HG03108 (cell line): ENCODE measurements at regions not wholly inside any gene's neighbourhood (a gene's known extent, or its start where the extent isn't known, plus 50 kb on each side); places are given as distances from the start of the nearest gene placed in this dataset.
A peak's percentile ranks its signal among the peaks of the same experiment; 100 is the strongest.
"Not testable (repeated sequence)": the region's sequence is repeated elsewhere in the genome, so short reads cannot be mapped to it uniquely, and the experiment has no call there.

Experiments used
- ATAC-seq: cut with Tn5 transposase; IDR thresholded peaks from one replicate; pipeline ENCODE4 v1.9.1; 2021; ENCODE audit warnings: moderate library complexity; ENCODE audit not compliant: unreplicated experiment

DNA sequence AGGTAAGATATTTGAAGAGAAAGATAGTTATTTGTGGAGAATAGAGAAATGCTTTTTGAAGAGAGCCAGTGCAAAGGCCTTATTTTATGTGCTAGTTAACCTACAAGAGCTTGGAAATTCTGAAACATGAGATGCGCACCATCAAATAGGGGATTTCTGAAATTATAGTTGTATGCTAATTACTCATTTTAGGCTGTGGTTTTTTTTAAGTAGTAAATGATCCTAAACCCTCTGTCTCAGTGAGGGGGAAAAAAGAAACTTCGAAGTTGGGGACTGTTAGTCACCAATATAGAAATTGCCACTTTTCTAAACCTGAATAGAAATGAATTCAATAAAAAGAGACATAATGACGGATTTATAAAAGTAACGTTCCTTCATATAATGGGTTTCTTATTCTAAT is 119.3 kb upstream of the MDFIC start:
- no peak for ATAC-seq

DNA sequence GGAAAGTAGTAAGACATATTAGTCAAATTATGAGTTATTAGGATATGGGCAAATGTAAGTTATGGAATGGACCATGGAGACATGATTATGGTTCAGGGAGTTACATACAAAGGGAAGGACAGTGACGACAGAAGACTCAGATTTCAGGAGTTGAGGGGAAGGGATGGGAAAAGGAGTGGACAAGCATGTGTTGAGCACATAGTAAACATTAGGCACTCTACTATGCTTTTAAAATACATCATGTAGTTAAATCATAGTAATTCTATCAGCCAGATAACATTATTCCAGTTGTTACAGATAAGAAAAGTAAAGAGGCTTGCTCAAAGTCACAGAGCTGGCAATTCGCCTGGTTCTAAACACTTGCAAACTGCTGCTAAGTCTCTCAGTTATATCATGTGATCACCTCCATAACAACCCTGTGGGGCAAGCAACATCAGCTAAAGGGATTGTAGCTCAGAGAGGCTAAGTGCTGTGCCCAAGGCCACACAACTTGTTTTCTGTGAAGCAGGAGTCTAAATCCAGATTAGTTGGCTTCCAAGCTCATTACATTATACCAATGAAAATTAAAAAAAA is 115.2 kb upstream of the MDFIC start:
- no peak for ATAC-seq

DNA sequence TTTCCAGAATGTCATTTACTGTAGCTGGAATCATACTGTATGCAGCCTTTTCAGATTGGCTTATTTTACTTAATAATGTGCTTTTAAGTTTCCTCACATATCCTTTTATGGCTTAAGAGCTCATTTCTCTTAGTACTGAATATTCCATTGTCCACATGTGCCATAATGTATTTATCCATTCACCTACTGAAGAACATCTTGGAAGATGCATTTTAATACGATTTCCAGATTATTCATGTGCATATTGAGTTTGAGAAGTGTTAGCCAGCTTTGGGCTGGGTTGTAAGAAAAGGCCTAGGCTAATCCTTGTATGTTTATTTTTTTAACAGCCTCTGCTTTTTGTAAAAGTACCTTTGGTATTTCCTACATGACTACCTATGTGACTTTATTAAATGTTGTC is 109.3 kb upstream of the MDFIC start:
- ATAC-seq, result no peak

DNA sequence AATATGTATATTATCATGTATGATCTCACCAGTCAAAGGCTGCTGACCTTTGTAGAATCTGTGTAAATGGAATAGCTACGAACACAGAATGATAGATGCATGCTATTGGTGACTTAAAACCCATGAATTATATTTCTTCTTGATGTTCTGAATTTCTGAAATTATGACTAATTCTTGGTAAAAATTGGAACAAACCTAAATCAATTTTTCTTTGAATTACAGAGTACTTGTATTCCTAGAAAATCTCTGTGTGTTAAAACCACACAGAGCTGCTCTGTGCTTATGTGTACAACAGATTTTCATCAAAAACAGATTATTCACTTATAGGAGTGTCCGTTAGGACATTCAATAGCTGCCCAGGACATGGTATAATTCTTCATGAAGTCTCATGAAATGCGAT is 108.3 kb upstream of the MDFIC start:
- ATAC-seq, result no peak

DNA sequence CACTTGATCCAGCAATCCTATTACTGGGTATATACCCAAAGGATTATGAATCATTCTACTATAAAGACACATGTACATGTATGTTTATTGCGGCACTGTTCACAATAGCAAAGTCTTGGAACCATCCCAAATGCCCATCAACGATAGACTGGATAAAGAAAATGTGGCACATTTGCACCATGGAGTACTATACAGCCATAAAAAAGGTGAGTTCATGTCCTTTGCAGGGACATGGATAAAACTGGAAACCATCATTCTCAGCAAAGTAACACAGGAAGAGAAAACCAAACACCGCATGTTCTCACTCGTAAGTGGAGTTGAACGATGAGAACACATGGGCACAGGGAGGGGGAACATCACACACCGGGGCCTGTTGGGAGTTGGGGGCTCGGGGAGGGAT is 104.9 kb upstream of the MDFIC start:
- ATAC-seq, result not testable (repeated sequence)

DNA sequence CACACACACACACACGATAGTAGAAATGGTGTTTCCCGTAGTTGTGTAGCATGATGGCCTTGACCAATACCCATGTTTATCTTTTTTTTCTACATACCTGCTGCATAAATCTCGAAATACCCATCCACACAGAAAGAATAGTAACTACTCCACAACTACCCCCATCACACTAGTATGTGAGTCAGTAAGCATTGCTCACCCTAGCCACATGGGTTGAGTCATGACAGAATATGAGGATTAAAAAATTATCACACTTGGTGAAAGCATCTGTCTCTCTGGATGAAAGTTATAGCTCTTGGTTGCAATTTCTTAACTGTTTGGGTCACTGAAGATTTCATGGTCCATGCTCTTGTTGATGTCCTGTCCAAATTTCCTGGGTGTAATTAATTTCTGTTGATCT is 103.4 kb upstream of the MDFIC start:
- no peak for ATAC-seq

DNA sequence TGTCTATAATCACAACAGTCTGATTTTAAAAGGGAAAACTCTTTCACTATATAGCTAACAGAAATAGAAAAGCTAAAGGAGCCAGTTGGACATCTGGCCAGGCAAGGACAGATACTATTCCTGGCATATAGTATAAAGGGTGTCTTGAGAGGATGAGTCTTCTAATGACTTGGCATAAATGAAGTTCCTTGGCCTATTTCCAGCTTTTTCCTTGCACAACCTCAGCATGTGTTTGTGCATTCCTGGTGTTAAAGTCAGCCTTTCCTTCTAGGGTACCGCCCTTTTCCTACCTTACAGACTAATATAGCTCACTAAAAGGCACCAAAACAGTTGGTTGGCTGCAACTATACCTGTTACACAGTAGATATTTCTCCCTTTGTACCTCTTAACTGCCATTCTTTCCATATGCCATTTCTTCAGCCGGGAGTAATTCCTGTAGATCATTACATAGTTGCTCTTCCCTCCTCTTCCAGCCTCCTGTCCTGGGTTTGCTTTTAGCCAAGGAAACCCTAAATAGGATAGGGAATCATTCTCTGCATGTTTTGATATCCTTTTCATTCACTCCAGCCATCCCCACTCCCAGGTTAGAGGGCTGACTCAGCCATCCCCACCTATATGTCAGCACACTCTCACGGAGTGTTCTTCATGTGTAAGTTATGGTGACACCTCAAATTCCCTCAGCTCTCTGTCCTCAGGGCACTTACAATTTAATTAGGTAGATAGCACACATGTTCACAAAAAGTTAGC is 102.1 kb upstream of the MDFIC start:
- no peak for ATAC-seq

DNA sequence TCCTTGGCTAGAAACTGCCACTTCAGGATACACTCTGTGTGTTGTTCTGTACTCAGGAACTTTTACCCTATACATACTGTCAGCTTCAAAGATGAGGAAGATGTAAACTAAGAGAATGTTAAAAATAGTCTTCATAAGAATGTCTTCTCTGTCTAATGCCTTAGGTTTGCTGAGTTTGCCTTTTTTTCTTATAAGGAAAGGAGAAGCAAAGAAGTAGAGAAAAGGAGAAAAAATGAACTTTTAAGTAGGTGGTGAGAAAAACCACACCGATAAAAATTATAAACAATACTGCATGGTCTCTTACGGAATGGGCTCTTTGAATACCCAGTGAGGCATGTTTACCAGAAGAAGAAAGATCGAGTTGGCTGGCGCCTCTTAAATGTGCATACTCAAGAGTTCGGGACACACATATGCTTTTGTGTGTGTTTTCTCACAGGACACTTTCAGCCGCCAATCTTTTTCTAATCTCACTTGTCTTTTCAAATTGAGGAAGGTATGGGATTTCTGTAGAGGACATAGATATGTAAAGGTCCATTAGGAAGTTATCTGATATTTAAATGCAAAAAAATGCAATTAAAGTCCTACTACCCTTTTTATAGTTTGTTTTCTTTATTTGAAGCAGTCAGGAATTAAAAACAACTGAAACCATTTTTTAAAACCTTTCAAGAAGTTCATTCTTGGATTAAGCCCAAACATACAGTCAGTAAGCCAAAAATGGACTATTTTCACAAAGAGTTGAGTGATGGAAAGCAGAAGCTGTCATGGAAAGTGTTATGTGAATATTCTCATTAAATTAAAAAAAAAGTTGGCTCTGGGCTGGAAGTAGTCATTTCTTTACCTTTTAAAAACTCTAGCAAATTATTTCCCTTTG is 100.6 kb upstream of the MDFIC start:
- ATAC-seq, result no peak

DNA sequence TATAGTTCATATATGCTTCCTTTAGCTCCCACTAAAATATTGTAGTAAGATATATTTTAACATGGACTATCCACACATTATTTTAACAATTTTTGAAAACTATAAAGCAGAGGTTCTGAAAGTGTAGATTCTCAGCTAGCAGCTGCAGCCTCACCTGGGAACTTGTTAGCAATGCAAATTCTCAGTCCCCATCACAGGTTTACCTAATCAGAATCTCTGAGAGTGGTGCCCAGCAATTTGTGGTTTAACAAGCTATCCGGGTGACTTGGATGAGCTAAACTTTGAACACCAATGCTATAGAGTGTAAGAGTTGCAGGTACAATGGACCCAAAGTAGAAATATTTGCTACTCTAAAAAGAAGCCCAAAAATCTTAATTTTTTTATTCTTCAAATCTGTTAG is 99.8 kb upstream of the MDFIC start:
- no peak for ATAC-seq

DNA sequence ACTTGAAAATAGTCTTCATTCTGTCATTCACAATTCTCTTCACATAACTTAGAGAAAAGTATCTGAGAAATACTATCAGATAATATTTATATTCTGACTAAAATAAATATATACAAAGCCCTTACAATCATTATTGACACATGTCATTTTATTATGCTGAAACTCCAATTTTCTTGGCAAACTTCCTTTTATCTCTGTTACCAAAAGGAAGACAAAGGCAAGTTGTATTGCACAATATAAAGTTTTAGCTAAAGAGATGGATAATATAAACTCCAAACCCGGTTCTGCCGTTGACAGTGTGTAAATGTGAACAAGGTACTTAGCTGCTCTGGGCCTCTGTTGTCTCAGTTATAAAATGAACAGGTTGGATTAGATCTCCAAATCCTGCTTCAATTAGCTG is 99.0 kb upstream of the MDFIC start:
- ATAC-seq, result no peak

DNA sequence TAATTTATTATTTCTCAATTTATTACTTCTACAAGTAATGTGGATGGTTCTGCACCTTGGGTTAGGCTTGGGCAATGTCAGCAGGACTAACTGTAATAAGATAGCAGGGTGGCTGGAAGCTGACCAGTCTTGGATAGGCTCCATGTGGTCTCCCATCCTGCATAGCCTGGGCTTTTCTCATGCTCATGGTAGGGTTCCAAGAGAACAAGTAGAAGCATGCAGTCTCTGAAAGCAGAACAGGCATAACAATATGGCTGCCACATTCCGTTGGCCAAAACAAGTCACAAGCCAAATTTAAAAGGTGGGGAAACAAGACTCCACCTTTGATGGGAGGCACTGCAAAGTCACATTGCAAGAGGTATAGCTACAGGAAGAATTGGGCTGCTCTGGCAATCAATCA is 98.6 kb upstream of the MDFIC start:
- ATAC-seq, result no peak

DNA sequence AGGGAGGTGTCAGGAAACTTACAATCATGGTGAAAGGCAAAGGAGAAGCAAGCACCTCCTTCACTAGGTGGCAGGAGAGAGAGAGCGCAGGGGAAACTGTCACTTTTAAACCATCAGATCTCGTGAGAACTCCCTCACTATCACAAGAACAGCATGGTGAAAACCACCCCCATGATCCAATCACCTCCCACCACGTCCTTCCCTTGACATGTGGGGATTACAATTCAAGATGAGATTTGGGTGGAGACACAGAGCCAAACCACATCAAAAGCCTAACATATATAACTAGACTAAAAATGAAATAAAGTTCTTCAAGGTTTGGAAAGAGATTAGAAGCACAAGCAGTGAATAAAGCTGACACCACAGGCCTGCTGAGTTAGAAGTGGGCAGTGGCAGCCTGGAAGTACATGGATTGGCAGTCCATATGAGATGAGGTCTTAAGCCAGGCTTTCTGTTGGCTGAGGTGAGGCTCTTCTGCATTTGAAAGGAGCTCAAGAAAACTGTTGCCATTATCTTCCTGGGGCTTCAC is 96.4 kb upstream of the MDFIC start:
- no peak for ATAC-seq

DNA sequence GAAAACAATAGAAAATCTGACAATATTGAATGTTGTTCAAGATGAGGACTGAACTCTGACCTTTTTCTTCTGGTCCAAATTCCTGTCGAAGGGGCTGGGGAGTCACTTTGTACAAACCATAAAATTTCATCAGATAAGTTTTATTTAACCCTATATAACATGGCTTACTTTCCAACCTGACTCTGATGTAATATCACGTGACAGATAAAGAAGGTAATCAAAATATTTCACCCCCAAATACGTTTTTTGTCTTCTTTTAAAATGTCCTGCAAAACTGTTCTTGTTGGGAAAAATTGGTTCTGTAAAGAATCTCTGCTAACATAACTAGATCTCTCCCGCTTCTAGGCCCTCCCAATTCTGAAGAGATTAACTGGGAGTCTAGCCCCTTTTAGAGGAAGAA is 90.9 kb upstream of the MDFIC start:
- no peak for ATAC-seq

DNA sequence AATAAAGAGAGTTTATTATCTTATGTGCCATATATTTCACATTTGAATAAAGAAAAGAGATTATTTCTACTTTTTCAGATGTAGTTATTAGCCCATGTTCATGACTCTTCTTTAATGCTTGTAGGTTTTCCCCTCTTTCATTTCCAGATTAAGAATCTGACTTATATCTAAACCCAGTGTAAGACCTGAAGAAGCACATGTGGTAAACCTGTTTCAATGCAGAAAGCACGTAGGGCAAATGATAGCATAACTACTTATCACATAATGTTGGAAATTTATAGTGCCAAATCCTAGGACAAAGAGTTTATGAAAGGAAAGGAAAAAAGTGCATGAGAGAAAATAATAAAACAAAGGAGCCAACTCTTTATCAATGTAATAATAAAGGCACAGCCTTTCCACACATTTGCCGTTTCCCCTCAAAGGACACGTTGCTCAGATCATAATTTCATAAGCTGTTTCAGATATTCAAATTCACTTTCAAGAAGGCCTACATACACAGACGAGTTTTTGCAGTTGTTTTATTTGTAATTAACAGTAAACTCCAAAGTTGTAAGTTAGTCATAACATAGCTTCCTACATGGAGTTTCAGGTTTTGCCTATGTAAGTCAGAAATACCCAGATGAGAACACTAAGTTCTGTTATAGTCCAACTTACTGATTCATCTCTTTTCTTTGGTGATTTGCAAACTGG is 88.8 kb upstream of the MDFIC start:
- peak; percentile 89 for ATAC-seq

DNA sequence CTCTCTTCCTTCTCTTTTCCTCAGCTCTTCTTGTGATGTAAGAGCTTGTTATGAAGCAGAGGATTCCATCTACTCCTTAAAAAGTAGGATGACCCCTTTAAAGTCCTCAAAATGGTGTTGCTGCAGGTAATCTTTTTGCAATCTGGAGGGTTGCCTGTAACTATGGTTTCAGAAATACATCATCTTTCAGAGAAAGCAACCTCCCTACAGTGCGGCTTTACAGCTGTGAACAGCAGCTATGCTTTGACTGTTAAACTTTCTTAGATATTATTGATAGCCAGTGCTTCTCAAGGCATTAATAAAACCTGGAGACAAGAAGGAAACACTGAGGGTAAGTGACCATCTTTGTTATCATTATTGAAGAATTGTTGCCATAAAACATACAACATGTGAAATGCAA is 86.6 kb upstream of the MDFIC start:
- no peak for ATAC-seq

DNA sequence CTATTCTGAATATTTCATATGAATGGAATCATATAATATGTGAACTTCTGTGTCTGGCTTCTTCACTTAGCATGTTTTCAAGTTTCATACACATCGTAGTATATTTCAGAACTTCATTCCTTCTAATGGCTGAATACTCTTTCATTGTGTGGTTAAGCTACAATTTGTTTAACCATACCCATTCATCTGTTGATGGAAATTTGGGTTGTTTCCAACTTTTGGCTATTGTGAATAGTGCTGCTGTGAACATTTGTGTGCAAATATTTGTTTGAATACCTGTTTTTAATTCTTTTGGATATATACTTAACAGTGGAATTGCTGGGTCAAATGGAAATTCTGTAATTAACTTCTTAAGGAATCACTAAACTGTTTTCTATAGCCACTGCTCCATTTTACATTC is 86.0 kb upstream of the MDFIC start:
- no peak for ATAC-seq

DNA sequence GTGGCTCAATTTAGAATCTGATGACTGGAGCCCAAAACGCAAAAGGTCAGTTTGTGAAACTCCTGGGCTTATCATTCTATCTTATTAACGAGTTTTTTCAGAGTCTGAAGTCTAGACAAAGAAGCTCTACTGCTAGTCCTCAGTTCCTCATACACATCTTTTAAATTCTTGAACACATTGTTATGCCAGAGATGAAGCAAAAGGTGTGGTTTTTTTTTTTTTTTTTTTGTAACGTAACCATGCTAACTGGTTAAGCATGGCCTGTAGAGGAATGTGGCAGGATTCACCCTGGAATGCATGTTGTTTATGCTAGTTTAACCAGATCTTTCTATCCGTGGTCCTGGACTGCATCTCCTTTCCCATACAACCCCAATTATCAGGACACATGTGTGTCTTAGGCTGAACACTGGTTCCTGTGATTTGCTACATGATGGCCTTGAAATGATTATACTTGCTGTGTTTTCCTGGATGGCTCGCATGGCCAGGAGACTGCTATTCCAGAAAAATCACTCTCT is 79.3 kb upstream of the MDFIC start:
- no peak for ATAC-seq

DNA sequence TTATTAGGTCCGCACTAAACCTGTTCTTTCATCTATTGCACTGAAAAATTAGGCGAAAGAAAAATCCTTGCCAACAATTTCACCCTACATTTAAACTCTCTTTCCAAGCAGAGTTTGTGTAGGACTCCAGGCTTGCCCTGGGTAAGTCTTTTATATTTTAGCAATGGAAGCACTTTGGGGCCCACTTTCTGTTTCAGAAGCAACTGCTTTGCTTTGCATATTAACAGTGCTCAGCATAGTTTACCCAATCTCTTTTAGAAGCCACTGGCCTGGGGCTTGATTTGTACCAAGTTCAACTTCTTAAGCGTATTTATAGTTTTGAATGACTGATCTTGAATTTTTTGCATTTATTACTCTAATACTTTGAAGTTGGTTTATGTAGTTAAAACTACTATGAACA is 78.8 kb upstream of the MDFIC start:
- no peak for ATAC-seq

DNA sequence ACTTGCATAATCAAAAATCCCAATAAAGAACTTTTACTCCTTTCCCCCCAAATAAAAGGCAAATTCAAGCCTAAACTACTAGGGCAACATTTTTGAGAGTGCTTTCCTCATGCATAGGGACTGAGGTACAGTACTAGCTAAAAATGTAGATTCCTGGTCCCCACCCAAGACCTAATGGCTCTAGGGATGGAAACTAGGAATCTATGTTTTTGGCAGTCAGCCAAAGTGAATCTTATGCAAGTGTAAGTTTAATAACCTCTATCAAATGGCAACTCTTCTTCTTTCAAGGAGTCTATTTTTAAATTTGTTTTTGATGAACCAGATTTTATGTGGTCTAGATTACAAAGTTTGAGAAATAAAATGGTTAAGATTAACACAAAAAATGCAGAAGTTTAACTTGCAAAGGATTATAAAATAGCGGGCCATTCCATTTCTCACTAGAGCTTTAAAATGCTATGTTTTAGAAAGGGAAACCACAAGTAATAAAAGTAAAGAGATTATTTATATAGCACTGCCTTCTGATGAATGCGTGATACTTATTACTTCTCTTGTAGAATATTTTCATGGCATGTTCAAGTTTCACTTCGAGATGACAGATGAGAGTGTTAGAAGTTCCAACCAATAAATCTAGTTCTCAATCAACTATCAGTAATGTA is 70.4 kb upstream of the MDFIC start:
- ATAC-seq, result no peak

DNA sequence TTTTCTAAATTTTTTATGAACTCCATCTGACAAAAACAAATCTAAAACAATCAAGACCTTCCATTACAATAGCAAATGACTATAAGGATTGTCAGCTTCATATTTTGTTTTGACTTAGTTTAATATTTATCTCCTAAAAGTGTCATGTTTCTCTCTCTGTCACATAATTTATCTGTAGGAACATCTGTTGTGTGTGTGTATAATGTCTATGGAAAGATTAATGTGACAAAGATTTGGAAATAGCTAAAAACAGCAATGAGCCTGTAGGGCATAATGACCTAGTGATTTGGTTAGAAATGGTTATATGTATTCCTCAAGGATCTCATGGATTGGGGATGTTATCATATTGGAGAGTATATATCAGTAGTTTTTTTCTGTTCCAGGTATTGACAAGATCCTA is 69.6 kb upstream of the MDFIC start:
- ATAC-seq, result no peak

DNA sequence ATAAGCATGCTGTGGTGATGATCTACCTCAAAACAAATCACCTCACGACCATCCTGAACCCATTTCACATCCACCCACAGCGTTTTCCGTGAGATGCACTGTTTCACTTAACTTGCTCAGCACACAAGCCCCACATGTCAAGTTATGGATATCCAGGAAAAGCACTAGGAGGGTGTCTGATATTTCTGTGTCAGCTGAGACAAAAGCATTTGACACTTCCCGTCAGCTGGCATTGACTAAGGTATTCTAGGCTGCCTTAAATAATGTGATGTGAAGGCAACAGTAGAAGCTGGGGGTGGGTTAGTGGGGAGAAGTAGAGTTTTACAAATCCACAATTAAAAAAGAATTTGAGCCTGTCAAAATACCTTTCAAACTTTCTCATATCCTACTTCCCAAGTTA is 68.7 kb upstream of the MDFIC start:
- no peak for ATAC-seq
